ENCODE measurements at regions not wholly inside any gene's neighbourhood (a gene's known extent, or its start where the extent isn't known, plus 50 kb on each side); places are given as distances from the start of the nearest gene placed in this dataset.

DNA sequence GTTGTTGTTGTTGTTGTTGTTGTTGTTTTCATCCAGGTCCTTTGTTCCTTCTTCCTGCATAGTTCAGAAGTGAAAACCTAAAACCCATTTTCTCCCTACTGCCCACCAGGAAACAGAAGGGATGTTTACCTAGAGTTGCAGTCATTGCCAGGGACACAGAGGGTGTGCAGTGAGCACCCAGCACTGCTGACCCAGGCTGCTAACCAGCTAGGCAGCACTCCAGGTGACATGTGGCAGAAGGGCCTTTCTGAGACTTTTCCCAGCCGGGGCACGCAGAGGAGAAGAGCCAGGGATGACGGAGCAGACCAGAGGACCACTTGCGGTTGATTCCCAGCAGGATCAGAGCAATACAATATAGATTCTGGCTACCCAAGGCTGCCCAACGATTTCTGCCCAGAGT lies 286.3 kb downstream of the BCL11A start:
- TF ChIP-seq POLR2AphosphoS5 (IDR thresholded peaks at IDR 0.05) (no peak), SMC3 (conservative IDR thresholded peaks at IDR 0.05; ENCODE audit: poor library complexity) (no peak)
- TF ChIP-seq, protein P1, sequence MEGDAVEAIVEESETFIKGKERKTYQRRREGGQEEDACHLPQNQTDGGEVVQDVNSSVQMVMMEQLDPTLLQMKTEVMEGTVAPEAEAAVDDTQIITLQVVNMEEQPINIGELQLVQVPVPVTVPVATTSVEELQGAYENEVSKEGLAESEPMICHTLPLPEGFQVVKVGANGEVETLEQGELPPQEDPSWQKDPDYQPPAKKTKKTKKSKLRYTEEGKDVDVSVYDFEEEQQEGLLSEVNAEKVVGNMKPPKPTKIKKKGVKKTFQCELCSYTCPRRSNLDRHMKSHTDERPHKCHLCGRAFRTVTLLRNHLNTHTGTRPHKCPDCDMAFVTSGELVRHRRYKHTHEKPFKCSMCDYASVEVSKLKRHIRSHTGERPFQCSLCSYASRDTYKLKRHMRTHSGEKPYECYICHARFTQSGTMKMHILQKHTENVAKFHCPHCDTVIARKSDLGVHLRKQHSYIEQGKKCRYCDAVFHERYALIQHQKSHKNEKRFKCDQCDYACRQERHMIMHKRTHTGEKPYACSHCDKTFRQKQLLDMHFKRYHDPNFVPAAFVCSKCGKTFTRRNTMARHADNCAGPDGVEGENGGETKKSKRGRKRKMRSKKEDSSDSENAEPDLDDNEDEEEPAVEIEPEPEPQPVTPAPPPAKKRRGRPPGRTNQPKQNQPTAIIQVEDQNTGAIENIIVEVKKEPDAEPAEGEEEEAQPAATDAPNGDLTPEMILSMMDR (IDR thresholded peaks at IDR 0.05; ENCODE audit: poor library complexity, severe bottlenecking): no peak
